Activated CD8-positive, alpha-beta memory T cell treated with anti-CD3 and anti-CD28 coated beads for 24 hours (primary cell): ENCODE measurements at regions not wholly inside any gene's neighbourhood (a gene's known extent, or its start where the extent isn't known, plus 50 kb on each side); places are given as distances from the start of the nearest gene placed in this dataset.
"Not testable (repeated sequence)": the region's sequence is repeated elsewhere in the genome, so short reads cannot be mapped to it uniquely, and the experiment has no call there.

Experiments used
- DNase-seq: peaks from one replicate; pipeline ENCODE4 v3.0.0-alpha.2; 2020

DNA sequence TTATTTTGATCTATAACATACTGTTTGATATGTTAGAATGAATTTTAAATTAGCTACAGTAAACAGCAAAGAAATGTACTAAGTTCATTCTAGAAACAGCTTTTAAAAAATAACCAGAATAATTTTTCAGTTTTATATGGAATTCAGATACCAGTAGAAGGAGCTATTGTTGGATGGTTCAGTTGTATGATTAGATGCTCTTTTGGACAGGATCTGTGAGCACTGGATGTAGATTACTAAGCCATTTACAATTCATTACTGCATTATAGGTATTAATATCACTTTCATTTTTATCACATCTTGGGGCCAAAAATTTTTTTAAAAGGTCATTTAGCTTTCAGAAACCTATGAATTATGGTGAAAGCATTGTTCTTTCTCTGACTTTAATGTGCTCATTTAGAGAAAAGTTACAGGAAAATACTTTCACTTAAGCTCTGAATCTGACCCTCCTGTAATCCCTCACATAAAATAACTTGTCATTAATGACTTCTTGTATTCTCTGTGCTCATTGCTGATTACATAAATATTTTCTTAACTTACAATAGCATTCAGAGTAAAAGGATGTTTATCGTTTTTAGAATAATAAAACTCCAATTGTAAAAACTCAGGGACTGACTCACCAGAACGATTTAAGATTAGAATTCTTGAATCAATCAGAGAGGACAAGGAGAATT lies 750.2 kb downstream of the SLC4A3 start:
- no peak for DNase-seq

DNA sequence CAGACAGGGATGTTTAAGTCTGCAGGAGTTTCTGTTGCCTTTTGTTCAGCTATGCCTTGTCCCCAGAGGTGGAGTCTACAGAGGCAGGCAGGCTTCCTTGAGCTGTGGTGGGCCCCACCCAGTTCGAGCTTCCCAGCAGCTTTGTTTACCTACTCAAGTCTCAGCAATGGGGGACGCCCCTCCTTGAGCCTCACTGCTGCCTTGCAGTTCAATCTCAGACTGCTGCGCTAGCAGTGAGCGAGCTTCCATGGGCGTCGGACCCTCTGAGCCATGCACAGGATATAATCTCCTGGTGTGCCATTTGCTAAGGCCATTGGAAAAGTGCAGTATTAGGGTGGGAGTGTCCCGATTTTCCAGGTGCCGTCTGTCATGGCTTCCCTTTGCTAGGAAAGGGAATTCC lies 760.3 kb downstream of the SLC4A3 start:
- not testable (repeated sequence) for DNase-seq

DNA sequence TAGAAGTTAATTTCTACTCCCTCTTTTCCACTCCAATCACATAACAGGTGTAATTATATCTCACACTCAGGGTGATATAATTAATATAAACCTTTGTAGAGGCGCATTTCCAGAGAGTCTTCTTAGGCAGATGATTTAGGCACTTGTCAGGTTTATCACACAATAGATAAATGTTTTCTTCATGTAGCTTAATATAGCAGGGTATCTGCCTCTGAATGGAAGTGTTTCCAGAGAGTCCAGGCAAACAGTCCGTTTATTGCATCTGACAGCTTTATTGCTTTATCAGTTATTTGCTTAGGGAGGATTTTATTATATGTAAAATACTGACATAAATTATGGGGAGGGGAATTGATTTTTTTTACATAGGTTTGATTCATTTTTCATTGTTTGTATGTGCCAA lies 766.3 kb downstream of the SLC4A3 start:
- no peak for DNase-seq

DNA sequence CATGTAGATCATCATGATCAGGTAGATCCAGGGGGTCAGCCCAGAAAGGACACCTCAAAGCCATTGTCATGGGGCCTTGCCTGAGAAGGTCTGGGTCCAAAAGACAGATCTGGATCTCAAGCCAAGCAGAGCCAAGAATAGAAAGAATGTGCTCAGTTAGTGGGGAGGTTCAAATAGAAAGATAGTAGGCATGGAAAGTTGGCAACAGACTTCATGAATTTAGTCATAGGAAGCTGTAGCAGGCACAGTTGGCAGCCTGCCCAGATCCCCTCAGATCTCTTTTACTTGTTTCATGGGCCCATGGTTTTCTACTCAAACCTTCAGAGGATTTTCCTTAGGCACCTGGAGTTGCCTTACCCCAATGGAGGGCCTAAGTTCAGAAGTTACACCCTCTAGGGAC lies 767.0 kb downstream of the SLC4A3 start:
- no peak for DNase-seq

DNA sequence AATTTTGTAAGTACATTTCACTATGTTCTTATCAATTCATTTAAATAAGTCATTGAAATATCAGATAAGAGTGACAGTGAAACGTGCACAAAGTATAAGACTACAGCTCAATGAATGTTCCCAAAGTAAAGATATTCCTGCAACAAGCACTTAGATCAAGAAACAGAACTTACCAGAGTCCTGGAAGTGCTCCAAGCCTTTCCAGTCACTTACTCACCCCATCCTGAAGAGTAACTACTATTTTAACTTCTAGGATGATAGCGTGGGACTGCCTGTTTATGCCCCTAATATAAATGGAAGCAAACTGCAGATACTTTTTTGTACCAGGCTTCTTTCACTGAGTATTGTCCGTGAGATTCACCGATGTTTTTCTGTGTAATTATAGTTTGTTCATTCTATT lies 768.9 kb downstream of the SLC4A3 start:
- DNase-seq: no peak

DNA sequence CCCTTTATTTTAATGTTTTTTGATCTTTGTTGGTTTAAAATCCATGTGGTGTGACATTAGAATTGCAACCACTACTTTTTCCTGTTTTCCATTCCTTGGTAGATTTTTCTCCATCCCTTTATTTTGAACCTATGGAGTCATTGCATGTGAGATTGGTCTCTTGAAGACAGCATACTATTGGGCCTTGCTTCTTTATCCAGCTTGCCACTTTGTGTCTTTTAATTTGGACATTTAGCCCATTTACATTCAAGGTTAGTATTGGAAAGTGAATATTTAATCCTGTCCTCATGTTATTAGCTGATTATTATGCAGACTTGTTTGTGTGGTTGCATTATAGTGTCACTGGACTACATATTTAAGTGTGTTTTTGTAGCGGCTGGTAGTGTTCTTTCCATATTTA lies 782.9 kb downstream of the SLC4A3 start:
- DNase-seq: no peak

DNA sequence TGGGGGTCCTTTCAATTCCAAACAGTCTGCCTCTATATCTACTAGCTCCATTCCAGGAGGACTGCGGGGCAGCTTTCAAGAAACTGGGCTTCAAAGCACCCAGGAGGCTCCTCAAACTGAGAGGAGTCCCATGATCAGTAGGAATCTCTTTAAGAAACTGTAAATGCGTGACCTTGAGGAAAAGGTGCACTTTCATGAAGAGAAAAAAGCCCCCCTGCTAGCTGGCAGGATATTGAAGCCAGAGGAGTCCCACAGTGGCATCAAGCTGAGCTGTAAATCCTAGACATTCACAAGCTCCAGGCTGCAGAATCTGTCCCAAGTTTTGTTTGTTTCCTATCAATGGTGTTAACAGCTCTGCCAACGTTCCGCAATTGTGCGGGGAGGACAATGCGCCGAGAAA lies 790.1 kb downstream of the SLC4A3 start:
- no peak for DNase-seq

DNA sequence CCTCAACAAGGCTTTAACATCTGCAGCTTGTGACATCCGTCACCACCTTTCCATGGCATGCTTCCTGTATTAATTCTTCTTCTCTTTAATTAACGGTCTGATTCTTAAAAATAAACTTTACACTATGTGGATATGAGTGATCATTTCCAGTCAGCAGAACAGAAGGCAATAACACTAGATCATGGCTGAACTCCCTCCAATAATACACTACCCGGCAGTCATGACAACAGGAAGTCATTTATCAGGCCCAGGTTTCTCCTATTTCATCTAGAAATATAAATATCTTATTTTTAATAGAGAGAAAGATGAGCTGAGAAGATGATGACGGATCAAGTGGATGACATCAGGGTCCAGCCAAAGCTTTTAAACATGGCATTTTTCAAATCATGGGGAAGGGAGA lies 792.2 kb downstream of the SLC4A3 start:
- DNase-seq: no peak

DNA sequence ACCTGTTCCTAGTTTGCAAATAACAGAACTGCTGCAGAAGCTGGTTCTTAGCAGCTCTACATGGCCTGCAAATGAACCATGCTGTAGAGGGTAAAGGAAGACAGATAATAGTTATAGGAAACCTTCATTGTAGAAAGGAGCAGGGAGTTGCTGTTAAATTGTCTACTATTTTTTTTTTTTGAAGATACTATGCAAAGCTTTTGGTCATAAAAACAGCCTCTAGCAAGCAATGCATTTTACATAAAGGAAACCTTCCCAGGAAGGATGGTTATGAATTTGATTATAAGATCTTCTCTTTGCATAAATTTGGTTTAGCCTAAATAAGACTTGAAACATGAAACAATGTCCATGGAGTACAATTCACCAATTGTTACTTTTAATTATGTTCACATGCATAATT lies 793.4 kb downstream of the SLC4A3 start:
- no peak for DNase-seq

DNA sequence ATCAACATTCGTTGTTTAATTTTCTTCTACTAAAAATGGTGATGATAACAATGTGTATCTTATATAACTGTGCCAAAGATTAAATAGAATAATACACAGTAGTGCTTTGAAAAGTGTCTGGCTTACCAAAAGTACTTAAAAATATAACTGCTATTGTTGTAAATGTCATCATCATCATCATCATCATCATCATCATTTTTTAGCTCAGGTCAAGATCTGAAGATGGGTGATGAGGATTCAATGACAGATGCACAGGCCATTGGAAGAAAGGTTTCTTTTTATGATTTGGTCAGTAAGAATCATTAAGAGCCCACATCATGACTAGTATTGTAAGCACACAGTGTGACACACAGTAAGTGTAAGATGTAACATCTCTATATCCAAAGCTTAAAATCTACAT lies 795.2 kb downstream of the SLC4A3 start:
- no peak for DNase-seq

DNA sequence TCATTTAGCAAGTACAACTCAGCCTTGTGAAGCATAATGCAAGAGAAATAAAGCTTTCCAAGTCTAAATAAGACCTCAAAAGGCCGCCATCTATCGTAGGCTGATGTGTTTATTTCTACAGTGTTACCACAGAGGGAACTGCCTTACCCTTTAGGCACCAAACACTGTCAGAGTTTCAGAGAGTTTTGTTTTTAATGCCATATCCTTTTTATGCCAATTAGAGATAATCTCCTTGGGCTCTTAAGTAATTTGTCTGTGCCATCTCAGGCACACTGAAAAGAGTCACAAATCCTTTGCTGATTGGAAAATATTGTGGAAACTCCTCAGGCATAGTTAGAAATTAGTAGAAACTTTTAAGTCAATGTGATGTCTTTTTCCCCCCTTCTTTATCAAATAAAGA lies 797.1 kb downstream of the SLC4A3 start:
- DNase-seq: no peak

DNA sequence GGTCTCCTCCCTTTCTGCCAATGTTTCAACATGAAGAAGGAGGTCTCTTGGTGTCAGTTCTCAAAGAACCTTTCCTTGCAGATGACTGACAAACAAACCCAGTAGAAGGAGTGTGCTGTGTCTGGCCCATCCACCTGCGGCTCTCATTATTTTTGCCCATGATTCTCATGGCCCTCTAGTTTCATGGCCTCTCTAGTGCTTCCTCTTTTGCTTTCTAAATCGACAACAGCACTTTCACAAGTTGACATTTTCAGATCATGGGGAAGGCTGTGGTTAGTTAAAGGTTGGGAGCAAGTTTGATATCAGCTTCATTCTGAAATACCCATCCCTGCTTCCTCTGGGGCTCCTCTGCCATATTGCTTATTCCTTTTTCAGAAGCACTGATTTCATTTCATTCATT lies 805.2 kb downstream of the SLC4A3 start:
- DNase-seq: no peak

DNA sequence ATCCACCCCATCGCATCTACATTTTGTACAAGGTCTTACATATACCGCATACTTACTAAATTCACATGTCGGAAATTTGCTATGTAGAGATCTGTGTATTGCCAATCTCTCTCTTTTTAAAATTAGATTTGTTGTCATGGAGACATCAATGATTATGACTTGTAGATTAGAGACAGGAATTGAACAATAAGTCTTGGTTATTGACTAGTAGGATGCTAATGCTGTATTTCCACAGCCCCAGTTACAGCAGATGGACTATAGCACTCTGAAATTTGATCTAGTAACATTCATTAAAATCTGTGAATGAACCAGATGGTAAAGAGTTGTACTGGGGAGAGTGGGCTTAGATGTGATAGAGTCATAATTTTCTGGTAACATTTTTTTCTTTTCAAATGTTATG lies 805.7 kb downstream of the SLC4A3 start:
- DNase-seq: no peak

DNA sequence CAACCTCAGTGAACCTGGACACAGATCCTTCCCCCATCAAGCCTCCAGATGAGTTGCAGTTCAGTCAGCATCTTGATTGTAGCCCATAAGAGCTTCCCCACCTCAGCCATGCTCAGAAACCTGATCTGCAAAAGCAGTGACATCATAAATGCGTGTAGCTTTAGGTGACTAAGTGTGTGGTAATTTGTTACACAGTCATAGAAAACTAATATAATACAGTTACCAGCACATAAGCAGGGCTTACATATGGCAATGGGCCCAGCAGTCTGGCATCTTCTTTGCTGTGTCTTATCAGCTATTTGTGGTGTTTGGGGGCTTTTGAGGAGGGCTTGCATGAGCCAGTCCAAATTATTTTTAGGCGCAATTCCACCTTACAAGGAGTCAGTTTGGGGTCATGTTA lies 807.0 kb downstream of the SLC4A3 start:
- no peak for DNase-seq

DNA sequence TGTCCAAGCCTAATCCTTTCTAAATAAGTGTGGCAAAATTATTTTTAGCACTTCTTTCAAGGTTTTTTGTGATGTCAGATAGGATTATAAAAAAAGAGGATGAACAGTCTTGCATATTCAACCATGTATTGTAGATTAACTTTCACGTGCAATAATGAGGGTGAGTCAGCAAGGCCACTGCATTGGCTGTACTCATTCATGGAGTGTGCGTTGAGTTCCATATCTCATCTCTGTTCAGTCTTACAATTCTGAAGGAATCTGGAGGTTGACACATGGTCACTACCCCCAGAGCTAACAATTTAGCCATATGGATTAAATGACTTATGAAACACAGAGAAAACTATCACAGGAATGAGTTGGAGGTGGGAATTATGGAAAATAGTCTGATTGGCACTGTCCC lies 810.5 kb downstream of the SLC4A3 start:
- DNase-seq: no peak

DNA sequence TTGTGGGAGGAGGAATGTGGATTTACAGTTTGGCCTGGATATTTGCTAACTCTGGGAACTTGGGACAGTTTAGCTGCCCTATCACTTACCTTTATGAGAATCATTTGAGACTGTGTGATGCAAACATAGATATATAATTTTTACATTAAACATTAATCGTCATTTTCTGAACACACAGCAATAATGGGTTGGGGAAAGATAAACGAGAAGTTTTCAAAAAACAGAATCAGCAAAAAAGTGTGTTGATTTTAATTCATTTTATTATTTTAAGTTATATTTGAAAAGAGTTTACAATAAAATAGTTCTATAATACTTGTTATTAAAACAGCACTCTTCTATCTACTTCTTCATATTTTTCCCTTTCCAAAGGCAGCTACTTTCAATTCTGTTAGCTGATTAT lies 813.3 kb downstream of the SLC4A3 start:
- no peak for DNase-seq

DNA sequence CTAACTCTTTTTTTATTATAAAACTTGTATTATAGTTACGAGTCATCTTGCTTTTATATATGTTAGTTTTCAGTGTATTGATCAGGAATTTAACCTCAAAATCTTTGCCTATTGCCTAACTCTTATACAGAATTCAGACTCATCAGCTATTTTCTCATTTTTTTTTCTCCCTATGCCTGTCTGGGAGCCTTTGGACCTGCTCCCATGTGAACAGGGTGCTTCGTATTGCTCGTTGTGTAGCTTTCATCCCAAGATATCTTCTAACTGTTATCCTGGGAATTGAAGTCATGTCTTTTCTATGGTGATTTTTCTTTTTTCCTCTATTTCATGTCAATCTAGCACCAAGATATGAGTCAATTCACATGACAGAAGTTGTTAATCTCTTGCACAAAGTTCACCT lies 814.0 kb downstream of the SLC4A3 start:
- no peak for DNase-seq

DNA sequence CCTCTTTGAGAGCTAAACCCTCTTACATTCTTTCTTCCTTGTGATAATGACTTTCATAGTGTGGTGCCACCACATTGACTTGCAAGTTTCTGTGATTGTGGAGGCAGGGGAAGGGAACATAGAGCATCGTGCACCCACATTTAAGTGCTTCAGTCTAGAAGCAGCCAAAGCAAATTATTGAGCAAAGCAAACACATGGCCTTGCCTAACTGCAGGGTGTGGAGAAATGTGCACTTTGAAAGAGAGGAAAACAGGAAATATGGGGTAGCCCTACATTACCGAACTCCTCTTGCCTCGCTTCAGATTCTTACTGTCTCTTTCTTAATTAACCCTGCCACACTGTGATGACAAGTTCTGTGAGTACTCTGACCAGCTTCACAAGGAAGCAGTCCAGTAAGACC lies 814.6 kb downstream of the SLC4A3 start:
- DNase-seq: no peak

DNA sequence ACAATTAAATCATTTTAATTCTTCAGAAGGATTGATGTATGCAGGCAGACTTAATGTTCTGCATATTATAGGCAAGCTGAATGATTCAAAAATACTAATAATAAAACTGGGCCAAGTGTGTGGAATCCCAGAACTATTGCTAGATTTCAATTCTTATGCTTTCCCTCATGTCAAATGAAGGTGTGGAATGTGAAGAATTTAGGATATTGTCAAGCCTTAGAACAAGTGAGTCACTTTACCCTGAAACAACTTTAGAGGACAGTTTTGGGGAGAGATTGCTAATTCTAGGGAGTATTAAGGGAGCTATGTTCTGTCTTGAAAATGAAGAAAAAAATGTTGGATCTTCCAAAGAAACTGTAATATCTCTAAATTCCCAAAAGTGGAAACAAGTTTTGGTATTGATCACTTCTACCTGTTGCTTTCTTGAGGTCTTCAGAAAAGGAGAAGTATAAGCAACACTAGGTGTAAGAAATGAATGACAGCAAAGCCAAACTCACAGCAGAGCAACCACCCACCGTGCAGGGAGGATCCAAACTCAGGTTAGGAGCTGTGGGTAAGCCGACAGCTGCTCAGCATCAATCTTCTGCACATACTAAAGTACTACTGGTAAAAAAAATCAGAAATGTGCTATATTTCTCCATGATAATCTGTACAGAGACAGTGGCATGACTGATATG lies 818.1 kb downstream of the SLC4A3 start:
- DNase-seq: no peak

DNA sequence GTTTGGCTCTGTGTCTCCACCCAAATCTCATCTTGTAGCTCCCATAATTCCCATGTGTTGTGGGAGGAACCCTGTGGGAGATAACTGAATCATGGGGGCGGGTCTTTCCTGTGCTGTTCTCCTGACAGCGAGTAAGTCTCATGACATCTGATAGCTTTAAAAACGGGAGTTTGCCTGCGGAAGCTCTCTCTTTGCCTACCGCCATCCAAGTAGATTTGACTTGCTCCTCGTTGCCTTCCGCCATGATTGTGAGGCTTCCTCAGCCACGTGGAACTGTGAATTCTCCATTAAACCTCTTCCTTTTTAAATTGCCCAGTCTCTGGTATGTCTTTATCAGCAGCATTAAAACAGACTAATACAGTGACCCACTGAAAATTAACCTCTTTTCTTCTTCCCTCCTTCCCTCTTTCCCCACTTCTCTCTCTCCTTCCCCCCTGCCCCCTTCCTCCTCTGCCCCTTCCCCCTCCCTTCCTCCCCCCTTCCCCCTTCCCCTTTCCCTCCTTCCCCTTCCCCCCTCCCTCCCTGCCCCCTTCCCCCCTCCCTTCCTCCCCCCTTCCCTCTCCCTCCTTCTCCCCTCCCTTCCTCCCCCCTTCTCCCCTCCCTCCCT lies 818.8 kb downstream of the SLC4A3 start:
- no peak for DNase-seq

DNA sequence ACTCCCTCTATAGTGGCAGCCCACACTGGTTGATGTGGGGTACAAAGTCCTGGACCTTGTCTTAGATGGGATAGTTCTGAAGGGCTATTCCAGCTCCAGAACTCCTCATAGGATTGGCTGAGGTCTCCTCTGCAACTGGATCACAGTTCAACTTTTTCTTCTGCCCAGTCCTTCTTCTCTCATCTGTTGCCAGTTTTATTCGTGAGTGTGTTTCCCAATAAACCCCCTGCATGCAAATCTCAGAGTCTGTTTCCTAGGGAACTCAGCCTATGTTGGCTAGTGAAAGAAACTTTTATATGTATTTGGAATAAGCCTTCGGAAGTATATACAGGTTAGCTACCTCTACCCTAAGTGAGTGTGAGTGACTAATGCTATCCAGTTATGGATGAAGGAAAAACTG lies 823.4 kb downstream of the SLC4A3 start:
- no peak for DNase-seq

DNA sequence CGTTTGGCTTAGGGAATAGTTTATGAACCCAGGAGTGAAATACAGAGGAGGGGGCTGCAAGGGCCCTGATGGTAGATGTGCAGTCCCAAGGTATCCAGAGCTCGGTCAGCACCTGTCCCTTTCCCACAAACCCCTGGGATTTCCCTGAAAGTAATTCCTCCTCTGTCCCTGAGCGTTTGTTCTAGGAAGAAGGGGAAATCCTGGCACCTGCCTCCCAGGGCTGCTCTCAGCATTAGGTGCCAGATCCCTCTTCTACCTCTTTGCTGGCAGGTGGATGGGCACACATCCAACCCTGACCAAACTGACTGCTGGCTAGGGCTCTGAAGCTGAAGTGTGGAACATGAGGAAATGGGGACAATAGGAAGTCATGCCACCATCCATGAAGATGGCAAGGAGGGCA lies 824.0 kb downstream of the SLC4A3 start:
- DNase-seq: no peak

DNA sequence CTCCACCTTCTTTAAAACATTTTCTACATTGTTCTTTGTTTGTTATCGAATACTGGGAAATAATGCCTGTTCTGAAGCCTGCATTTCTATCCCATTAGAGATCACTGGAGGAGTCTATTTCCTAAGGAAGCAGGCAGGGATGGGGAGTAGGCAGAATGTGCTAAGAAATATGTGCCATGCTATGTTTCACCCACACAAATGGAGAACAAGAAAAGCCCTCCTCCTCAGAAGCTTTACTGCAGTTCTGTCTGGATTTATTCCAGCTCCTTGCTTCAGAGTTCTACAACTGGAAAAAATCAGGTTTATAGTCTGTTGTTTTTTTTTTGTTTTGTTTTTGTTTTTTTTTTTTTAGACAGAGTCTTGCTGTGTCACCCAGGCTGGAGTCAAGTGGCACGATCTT lies 825.1 kb downstream of the SLC4A3 start:
- no peak for DNase-seq

DNA sequence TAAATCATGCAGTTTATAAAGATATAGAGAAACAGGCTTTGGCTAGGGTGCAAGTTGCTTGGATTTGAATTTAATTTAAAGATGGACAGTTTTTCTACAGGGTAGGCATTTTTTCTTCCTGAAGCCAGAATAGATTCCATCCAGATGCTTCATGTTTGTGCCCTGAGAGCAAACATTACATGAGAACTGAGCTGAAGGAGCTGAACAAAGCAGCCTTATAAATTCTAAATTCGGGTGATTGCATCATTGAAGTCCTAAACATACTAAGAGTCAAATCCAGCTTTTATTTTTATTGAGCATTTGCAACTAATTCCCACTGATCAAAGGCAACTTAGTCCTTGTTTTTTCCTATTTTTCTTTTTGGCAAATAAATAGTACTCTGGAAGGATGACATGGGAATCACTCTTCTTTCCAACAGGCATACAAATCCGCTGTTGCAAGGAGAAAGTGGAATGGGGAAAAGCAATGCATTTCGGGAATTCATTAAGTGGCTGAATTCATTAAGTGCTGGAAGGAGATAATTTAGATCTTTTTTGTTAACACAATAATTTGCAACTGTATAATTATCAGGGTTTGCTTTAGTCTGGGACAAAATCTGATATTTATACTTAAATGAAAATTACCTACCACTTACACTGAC lies 828.0 kb downstream of the SLC4A3 start:
- no peak for DNase-seq
